ENCODE measurements at regions not wholly inside any gene's neighbourhood (a gene's known extent, or its start where the extent isn't known, plus 50 kb on each side); places are given as distances from the start of the nearest gene placed in this dataset.

DNA sequence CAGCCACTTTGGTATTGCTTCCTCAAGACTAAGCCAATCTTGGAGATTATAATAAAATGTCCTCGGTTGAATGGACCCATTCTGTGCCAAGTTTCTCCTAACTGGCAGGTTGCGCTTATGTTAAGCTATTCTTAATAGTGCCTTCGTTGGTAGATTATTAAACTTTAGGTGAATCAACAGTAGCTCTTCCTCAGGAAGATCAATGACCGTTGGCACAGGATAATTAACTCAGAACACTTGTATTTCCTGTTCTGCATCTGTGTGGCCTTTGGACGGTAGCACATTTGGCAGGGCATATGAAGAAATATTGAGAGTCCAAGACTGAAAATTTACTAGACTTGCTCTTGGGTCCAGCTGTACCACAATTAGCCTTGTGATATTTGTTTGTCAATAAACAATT lies 402.9 kb downstream of the MLLT3 start (continued):
- TF ChIP-seq, protein P1, sequence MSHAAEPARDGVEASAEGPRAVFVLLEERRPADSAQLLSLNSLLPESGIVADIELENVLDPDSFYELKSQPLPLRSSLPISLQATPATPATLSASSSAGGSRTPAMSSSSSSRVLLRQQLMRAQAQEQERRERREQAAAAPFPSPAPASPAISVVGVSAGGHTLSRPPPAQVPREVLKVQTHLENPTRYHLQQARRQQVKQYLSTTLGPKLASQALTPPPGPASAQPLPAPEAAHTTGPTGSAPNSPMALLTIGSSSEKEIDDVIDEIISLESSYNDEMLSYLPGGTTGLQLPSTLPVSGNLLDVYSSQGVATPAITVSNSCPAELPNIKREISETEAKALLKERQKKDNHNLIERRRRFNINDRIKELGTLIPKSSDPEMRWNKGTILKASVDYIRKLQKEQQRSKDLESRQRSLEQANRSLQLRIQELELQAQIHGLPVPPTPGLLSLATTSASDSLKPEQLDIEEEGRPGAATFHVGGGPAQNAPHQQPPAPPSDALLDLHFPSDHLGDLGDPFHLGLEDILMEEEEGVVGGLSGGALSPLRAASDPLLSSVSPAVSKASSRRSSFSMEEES (CRISPR knock-in tag; IDR thresholded peaks at IDR 0.05), result no peak
- no peak for TF ChIP-seq CREBBP (IDR thresholded peaks at IDR 0.05; ENCODE audit: low read depth, low read length)
- no peak for TF ChIP-seq ZNF217 (CRISPR knock-in tag; IDR thresholded peaks at IDR 0.05)
- TF ChIP-seq, protein P2, sequence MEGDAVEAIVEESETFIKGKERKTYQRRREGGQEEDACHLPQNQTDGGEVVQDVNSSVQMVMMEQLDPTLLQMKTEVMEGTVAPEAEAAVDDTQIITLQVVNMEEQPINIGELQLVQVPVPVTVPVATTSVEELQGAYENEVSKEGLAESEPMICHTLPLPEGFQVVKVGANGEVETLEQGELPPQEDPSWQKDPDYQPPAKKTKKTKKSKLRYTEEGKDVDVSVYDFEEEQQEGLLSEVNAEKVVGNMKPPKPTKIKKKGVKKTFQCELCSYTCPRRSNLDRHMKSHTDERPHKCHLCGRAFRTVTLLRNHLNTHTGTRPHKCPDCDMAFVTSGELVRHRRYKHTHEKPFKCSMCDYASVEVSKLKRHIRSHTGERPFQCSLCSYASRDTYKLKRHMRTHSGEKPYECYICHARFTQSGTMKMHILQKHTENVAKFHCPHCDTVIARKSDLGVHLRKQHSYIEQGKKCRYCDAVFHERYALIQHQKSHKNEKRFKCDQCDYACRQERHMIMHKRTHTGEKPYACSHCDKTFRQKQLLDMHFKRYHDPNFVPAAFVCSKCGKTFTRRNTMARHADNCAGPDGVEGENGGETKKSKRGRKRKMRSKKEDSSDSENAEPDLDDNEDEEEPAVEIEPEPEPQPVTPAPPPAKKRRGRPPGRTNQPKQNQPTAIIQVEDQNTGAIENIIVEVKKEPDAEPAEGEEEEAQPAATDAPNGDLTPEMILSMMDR (IDR thresholded peaks at IDR 0.05 in 2 of 3, conservative IDR thresholded peaks at IDR 0.05 in 1 of 3; ENCODE audit: insufficient read depth in 2 of 3, low read depth in 1 of 3, low read length in 3 of 3), result no peak
- TF ChIP-seq, protein P3, sequence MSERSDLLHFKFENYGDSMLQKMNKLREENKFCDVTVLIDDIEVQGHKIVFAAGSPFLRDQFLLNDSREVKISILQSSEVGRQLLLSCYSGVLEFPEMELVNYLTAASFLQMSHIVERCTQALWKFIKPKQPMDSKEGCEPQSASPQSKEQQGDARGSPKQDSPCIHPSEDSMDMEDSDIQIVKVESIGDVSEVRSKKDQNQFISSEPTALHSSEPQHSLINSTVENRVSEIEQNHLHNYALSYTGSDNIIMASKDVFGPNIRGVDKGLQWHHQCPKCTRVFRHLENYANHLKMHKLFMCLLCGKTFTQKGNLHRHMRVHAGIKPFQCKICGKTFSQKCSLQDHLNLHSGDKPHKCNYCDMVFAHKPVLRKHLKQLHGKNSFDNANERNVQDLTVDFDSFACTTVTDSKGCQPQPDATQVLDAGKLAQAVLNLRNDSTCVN (CRISPR knock-in tag; IDR thresholded peaks at IDR 0.05), result no peak
- no peak for TF ChIP-seq PHF21A (IDR thresholded peaks at IDR 0.05; ENCODE audit: borderline replicate concordance, low read depth)
- no peak for TF ChIP-seq BMI1 (IDR thresholded peaks at IDR 0.05; ENCODE audit: low read length)
- TF ChIP-seq CBX5 (IDR thresholded peaks at IDR 0.05; ENCODE audit: borderline replicate concordance, low read depth), result no peak
- TF ChIP-seq, protein P4, sequence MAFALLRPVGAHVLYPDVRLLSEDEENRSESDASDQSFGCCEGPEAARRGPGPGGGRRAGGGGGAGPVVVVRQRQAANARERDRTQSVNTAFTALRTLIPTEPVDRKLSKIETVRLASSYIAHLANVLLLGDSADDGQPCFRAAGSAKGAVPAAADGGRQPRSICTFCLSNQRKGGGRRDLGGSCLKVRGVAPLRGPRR (CRISPR knock-in tag; IDR thresholded peaks at IDR 0.05), result no peak
- TF ChIP-seq HIVEP1 (CRISPR knock-in tag; IDR thresholded peaks at IDR 0.05), result no peak
- no peak for TF ChIP-seq NONO (IDR thresholded peaks at IDR 0.05; ENCODE audit: low read depth in 2 of 2, low read length in 1 of 2)
